Vagina (tissue), 2 donors: ENCODE measurements at regions not wholly inside any gene's neighbourhood (a gene's known extent, or its start where the extent isn't known, plus 50 kb on each side); places are given as distances from the start of the nearest gene placed in this dataset.

Experiments used
- POLR2A ChIP-seq, 2 donors: fragments of 450-650 bp; IDR thresholded peaks; one replicate each; pipeline ENCODE4 v1.6.1; 2017; ENCODE audit warnings: antibody characterized with exemption in 2 of 2, mild to moderate bottlenecking in 2 of 2, moderate library complexity in 2 of 2
- POLR2AphosphoS5 ChIP-seq, 2 donors: sonication (generic); formaldehyde crosslinking; IDR thresholded peaks; one replicate each; pipeline ENCODE4 v1.9.0; 2017; ENCODE audit warnings: antibody characterized with exemption in 2 of 2, mild to moderate bottlenecking in 2 of 2, low read depth in 1 of 2; ENCODE audit not compliant: insufficient read depth in 1 of 2
- TF ChIP-seq, protein P1 (sequence below), 3 experiments: fragments of 450-650 bp in 2 of 3; fragments of 200-600 bp in 1 of 3; sonication (generic) in 1 of 3; IDR thresholded peaks; one replicate each; pipeline ENCODE4 v1.5.1; 2017 to 2019; ENCODE audit warnings: antibody characterized with exemption in 3 of 3, mild to moderate bottlenecking in 2 of 3, moderate library complexity in 2 of 3

GRCh38 chr15:31590609-31591008 lies 264.0 kb downstream of the KLF13 start:
- TF ChIP-seq POLR2AphosphoS5 (IDR thresholded peaks at IDR 0.05; ENCODE audit: insufficient read depth in 1 of 2, low read depth in 1 of 2) (no peak), POLR2A (IDR thresholded peaks at IDR 0.05) (no peak)
- TF ChIP-seq, protein P1, sequence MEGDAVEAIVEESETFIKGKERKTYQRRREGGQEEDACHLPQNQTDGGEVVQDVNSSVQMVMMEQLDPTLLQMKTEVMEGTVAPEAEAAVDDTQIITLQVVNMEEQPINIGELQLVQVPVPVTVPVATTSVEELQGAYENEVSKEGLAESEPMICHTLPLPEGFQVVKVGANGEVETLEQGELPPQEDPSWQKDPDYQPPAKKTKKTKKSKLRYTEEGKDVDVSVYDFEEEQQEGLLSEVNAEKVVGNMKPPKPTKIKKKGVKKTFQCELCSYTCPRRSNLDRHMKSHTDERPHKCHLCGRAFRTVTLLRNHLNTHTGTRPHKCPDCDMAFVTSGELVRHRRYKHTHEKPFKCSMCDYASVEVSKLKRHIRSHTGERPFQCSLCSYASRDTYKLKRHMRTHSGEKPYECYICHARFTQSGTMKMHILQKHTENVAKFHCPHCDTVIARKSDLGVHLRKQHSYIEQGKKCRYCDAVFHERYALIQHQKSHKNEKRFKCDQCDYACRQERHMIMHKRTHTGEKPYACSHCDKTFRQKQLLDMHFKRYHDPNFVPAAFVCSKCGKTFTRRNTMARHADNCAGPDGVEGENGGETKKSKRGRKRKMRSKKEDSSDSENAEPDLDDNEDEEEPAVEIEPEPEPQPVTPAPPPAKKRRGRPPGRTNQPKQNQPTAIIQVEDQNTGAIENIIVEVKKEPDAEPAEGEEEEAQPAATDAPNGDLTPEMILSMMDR (IDR thresholded peaks at IDR 0.05), result no peak
